ENCODE measurements at regions not wholly inside any gene's neighbourhood (a gene's known extent, or its start where the extent isn't known, plus 50 kb on each side); places are given as distances from the start of the nearest gene placed in this dataset.
"Not testable (repeated sequence)": the region's sequence is repeated elsewhere in the genome, so short reads cannot be mapped to it uniquely, and the experiment has no call there.

DNA sequence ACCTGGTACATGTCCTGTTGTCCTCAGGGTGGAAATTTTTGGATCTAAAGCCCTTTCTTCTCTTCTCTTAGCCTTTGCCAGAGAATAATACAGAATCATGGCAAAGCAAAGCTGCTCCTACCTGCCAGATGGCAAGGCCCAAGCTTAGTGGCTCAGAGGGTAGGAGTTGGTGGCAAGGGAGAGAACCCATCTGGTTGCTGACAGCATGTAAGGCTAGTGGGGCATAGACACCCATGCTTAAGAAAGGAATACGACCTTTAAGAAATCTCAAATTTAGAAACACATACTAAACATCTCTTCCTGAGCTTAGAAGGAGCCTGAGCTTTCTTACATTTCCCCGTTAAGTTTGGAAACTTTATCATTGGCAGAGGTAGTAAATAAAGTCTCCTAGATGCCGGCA is 395.0 kb upstream of the SOX9 start:
- DNase-seq (ENCODE audit: low spot score): no peak

DNA sequence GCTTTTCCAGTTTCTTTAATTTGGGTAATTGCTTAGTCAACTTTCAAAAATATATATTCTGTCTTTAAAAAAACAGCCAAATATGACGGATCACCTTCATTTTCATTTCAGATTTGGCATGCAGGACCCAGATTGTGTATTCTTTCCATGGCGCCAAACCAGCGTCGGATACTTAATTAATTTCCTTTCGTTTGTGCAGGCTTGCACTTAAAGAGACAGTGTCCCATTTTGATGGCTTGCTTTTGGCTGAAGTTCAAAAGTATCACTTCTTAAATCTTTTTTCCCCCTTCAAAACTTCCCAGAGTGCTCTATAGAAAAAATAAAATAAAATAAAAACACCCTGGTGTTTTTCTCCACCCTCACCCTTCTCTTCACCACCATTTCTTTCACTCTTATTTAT is 394.5 kb upstream of the SOX9 start:
- DNase-seq (ENCODE audit: low spot score): no peak

DNA sequence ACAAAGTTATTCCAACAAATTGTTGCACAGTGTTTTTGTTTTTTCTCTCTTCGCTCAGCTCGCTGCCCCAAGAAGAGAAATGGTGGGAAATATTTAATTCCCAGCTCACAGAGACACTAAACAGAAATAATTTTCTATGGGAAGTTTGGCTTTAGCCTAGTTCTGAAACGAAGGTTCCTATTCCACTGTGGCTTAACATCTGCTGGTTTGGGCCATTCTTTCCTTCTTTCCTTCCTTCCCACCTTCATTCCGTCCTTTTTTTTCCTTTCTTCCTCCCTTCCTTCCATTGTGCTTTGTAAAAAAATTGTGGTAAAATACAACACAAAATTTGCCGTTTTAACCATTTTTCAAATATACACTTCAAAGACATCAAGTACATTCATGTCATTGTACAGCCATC is 393.5 kb upstream of the SOX9 start:
- no peak for DNase-seq (ENCODE audit: low spot score)

DNA sequence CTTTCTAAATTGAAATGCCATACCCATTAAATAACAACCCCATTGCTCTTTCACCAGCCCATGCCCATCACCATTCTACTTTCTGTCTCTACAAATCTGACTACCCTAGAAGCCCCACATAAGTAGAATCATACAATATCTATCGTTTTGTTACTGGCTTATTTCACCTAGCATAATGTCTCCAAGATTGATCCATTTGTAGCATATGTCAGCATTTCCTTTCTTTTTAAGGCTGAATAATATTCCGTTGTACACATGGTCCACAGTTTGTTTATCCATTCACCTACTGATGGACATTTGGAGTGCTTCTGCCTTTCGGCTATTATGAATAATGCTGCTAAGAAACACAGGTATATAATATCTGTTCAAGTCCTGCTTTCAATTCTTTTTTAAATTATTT is 393.1 kb upstream of the SOX9 start:
- no peak for DNase-seq (ENCODE audit: low spot score)

DNA sequence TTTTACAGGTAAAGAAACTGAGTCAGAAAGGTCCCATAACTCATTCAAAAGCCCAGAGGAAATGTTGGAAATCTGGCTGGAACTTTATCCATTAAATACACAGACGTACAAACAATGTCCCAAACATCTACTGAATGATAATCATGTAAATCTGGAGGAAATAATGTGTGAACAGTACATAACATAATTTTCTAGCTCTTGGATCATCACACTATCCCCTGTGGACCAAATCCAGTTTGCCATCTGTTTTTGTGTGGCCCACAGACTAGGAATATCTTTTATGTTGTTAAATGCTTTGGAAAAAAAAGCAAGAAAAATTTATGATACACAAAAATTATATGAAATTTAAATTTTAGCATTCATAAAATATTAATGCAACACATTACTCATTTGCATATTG is 389.9 kb upstream of the SOX9 start:
- no peak for DNase-seq (ENCODE audit: low spot score)

DNA sequence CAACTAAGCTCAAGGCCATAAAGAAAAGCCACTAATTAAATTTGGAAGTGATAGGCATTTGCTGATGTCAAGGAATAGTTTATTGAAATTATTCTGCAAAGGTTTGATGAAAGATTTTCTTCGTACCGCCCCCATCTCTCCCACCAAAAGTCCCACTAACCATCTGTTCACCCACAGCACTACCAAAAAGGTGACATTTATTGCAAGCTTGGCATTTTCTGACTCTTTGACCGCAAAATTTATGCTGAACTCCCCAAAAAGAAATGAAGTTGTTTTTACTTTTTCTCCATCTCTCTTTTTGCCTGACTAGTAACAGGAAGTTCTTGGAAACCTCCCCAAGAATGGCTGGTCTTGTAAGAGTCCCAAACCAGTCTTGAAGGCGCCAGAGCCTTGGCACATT is 384.9 kb upstream of the SOX9 start:
- no peak for DNase-seq (ENCODE audit: low spot score)

DNA sequence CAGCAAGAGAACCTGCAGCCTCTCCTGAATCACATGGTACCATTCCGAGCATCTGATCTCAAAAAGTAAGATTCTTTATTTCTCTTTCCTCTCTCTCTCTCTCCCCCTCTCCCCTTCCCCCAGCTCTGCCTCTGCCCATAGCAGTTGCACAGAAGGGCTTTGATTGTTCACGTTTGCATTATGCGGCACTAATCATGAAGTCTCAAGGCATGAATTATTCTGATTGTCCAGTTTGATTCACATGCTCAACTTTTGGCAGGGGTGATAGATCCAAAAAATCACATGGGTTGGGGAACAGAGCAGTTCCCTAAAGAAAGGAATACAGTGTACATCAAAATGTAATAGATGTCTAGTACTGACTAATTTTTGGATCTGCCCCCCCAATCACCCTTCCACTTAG is 380.0 kb upstream of the SOX9 start:
- no peak for DNase-seq (ENCODE audit: low spot score)

DNA sequence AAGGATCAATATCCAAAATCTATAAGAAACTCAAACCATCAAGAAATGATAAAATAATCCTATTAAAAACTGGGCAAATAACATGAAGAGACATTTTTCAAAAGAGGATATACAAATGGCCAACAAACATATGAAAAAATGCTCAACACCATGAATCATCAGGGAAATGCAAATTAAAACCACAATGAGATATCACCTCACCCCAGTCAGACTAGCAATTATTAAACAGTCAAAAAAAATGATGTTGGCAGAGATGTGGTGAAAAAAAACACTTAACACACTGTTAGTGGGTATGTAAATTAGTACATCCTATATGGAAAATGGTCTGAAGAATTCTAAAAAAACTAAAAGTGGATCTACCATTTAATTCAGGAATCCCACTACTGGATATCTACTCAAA is 379.0 kb upstream of the SOX9 start:
- no peak for DNase-seq (ENCODE audit: low spot score)

DNA sequence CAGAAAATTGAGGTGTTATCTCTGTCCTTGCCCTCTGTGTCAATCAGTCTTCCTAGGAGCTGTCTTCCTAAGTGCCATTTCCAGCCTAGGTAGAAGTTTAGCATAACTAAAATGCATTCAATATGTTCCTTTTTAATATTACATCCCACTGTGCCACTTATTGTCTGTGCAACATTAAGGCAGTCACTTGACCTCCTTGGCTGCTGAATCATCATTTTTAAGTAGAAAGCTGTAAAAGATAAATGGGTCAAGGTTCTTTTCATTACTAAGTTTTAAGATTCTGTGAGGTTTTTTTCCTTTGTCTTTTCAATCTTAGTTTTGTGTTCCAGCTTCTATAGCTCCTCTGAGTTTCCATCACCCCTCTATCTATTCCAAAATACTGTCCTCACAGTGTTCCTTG is 371.9 kb upstream of the SOX9 start:
- no peak for DNase-seq (ENCODE audit: low spot score)

DNA sequence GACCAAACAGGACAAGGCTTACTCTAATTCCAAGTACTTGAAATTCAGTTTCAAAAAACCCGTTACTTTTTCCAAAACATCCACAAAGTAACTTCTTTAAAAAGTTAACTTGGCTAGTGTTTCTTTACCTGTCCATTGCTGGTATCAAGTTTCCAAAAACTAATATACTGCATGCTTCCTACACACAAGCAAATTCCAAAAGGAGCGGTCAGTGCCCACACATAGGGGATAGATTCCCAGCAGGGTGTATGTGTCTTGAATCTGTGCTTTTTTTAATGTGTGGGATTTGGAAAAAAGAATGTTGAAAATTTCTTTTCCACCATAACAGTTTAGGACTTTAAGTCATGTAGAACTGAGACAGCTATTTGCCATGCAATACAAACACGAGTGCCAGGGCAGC is 367.8 kb upstream of the SOX9 start:
- no peak for DNase-seq (ENCODE audit: low spot score)

DNA sequence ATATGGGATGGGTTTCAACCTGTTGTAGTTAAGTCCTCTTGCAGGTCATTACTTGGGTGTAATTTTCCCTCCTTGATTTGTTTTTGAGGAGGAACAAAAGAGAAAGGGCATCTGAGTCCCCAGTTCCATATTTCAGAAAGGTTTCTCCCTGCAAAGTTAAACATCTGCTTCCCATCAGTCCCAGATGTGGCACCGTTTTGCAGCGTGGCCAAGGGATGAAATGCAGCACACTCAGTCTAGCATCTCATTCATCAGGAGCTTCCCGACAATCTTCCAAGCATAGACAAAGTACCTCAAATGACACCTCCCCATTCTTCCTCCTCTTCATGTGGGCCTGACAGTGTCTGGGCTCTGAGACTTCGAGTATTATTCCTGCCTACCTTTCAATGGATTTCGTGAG is 363.7 kb upstream of the SOX9 start:
- DNase-seq (ENCODE audit: low spot score): no peak

DNA sequence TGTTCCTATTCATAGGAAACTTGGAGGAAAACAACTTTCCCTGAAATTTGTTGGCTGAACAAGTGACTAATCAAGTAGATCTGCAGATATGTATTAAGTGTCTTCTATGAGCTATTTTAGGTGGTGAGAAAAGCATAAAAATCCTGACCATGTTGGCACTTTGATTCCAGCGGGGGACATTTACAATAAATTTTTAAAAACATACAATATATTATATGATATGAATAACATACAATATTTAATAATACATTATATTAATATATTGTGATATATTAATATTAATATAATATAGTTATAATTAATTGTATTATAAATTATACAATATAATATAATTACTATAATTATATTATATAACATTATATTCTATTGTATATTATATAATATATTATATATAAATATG is 362.9 kb upstream of the SOX9 start:
- no peak for DNase-seq (ENCODE audit: low spot score)

DNA sequence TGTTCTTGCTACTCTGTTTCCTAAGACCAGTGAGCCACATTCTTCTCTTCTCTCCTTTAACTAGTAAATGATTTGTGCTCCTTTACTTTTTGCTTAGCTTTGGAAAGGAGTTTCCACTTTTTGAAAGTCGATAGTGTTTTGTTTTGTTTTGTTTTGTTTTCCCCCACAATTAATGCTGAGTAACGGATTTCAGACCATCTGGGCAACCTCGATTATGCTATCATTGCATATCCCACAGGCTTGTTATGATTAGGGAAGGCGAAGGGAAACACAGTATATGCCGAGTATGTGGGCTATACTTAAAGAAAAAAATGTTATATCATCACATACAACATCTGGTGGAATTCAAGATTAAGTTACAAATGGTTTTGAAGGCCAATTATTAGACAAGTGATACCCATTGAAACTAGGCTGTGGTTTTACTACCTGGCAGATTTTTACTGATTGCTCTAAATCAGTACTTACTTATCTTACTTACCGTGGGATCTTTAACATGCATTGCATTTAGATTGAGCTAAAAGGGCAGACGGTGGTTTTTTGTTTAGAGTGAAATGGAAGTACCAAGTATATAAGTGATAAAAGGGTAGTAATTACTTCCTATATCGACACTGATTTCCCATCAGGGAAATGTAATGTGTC is 361.3 kb upstream of the SOX9 start:
- no peak for DNase-seq (ENCODE audit: low spot score)

DNA sequence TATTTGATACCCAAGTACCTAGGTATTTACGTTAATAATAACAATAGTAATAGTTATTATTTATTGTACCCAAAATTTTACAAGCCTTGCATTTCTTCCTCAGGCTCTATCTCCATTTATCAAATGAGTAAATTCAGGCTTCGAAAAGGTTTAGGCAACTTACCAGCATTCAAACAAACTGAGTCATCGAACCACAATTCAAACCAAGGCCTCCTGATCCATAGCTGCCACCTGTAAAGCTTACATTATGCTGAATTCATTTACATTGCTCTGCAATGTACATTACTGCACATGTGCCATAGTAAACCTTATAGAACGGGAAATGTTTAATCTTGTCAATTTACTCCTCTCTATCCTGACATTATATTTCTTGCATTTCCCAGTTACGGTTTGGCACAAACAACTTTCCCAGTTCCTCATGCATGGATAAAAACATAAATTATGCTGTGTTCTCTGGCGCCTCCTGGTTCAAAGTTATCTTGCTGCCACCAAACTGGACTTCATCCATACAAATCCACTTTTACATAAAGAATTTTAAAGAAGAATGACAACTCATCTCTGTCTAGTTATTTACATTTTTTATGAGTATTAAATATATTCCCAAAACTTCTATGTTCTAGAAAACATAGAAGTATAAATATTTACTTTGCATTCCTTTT is 360.6 kb upstream of the SOX9 start:
- no peak for DNase-seq (ENCODE audit: low spot score)

DNA sequence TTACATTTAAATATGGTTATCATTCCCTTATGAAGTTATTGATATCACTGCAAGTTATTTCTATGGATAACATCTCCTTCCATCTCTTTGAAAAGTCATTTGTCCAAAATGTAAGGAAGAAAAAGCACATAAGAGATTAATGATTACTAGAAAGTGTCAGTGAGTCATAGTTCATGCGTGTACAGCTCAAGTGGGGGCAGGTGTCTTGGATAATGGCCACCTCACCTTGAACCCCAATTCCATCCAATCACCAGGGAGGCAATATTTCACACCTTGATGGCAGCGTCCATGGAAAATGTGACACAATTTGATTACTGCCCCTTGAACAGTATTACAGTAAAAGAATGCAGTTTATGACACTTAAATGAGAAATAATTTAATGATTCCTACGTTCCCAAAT is 358.3 kb upstream of the SOX9 start:
- no peak for DNase-seq (ENCODE audit: low spot score)

DNA sequence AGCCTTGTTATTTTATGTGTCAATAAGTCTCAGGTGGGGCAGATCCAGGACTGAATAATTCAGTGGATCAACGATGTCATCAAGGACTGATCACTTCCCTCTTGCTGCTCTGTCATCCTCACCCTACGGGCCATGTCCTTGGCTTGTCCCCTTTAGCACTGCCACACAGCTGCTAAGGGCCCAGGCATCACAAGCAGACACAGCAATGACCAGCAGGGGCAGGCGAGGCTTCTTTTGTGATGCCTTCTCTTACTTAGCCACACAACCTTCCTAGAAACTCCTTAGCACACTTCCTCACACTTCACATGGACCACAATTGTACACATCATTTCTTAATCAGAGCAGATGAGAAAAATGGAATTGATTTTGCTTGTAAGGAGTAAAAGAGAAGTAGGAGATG is 356.3 kb upstream of the SOX9 start:
- no peak for DNase-seq (ENCODE audit: low spot score)

DNA sequence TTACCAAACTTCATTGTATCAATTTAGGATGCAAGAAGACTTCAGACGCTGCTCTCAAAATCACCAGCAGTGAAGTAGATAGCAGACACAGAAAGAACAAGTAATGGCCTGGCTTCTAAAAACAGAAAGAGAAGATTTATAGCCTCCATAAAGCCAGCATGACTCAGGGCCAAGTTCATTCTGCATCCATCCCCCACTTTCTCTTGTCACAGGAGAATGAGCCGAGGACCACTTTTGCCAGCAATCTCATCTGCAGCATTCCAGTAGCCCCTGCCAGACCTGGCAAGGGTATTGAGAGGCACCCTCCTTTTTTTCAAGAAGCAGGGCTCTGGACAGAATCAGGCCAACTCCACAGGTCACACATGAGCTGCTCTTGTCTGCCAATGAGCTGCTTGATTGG is 355.4 kb upstream of the SOX9 start:
- no peak for DNase-seq (ENCODE audit: low spot score)

DNA sequence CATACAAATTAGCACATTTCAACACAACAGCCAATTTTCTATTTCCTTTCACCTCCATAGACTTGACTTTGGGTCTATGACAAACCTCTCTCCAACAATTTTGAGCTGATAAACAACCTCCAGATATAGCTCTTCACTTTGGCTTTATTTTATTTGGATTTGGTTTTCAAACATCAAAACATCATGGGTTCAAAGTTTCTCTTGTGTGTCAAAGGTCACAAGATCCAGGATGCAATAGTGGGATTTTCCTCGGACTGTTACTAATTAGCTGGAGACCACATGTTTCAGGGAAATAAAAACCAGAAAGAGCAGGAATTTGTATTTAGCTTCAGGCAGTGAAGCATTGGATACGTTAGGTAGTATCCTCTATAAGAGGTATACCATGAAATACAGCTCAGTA is 351.0 kb upstream of the SOX9 start:
- no peak for DNase-seq (ENCODE audit: low spot score)

DNA sequence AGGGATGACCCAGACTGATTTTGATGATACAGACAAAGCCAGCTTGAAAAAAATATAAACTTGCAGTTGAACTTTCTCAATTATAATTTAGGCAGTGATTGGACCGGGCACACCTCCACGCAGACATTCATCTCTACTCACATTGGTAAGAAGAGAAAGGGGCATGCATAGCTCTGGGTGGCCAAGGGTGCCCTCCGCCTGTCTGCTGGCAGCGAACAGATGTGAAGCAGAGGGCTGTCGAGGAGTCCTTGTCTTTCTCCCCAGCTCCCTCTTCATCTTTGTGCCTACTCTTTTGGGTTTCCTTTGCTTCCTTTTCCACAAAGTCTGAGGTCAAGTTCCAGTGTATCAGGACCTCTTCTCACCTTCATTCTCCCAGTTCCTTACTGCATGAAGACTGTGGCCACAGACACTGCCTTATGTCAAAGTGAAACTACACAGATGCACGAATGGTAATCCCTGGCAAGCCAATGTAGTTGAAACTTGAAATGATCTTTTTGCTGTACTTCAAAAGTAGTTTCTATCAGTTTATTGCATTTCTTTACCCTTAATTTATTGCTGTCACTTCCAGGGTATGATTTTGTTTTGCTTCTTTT is 343.7 kb upstream of the SOX9 start:
- DNase-seq (ENCODE audit: low spot score): no peak

DNA sequence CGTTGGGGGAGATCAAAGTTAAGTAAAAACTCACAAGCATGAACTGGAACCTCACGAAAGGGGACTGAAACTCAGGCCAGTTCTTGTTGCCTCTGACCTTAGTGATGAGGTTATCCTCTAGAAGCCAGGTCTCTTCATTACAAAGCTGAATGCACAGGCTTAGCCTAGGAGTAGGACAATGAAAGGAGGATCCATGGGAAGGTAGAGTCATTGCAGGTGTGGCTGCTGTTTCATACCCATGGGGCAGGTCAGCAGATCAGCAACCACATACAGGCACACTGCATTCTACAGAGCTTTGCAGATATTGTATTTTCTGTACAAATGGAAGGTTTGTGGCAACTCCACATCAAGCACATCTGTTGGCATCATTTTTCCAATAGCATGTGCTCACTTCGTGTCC is 341.3 kb upstream of the SOX9 start:
- no peak for DNase-seq (ENCODE audit: low spot score)

DNA sequence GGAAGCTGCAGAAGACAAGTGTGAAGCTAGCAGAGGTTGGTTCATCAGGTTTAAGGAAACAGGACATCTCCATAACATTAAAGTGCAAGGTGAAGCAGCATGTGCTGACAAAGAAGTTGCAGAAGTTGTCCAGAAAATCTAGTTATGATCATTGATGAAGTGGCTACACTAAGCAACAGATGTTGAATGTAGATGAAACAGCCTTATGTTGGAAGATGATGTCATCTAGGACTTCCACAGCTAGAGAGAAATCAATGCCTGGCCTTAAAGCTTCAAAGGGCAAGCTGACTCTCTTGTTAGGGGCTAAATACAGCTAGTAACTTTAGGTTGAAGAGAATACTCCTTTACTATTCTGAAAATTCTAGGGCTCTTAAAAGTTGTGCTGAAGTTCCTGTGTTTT is 340.2 kb upstream of the SOX9 start:
- no peak for DNase-seq (ENCODE audit: low spot score)

DNA sequence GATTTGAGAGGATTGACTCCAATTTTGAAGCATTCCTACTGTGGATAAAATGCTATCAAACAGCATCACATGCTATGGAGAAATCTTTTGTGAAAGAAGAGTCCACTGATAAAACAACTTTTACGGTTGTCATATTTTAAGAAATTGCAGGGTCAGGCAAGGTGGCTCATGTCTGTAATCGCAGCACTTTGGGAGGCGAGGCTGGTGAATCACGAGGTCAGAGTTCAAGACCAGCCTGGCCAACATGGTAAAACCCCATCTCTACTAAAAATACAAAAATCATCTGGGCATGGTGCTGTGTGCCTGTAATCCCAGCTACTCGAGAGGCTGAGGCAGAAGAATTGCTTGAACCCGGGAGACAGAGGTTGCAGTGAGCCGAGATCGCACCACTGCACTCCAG is 338.8 kb upstream of the SOX9 start:
- DNase-seq (ENCODE audit: low spot score): not testable (repeated sequence)

DNA sequence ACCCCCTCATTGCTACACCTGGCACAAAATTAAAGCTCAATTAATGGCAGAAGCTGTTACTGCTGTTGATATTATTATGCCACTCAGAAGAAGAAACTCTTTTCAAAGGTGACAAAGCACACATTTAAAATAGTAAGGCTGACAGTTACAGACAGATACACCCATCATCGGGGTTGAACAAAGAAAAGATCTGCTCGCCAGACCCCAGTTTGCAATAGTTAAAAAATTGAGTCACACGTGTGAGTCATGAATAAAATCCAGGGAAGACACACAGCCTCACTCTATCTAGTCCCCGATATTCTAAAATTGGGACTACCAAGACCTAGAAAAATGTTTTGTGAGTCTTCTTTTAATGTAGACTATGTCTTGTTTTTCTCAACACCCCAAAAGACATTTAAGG is 330.0 kb upstream of the SOX9 start:
- DNase-seq (ENCODE audit: low spot score): no peak

DNA sequence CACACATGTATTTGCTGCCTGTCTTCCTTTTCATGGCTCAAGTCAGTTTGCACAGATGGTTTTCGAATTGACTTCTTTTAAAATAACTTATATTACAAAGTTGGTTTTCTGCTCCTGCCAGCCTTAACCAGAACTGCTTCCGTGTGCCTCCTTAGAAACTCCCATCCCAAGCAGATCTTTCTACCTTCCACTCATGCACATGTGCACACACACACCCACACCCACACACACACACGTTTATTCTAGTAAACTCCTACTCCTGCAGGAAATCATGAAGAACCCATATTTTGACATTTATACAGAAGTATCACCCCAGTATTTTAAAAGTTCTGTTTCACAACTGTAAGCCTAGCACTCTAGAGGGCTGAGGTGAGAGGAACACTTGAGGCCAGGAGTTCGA is 329.5 kb upstream of the SOX9 start:
- DNase-seq (ENCODE audit: low spot score): no peak
